ENCODE measurements at regions not wholly inside any gene's neighbourhood (a gene's known extent, or its start where the extent isn't known, plus 50 kb on each side); places are given as distances from the start of the nearest gene placed in this dataset.

GRCh38 chr5:164020116-164020515 lies 514.7 kb downstream of the MAT2B start:
- in situ Hi-C loops (cut with MboI), result loop anchor here (25.0 kb wide), 1 partner anchor 1192 kb away; no protein-coding TSS in a partner anchor
- Histone ChIP-seq H3K27me3 (replicated peaks in 1 of 2; ENCODE audit: control insufficient read depth in 2 of 2, insufficient read depth in 2 of 2, low read length in 1 of 2) (no peaks in the 10 kb centered on the region), H2AFZ (ENCODE audit: control insufficient read depth, low read depth, low read length) (no peak overlapping the region), H3K4me1 (ENCODE audit: control insufficient read depth, insufficient read depth, low read length) (no peaks in the 10 kb centered on the region), H3K4me3 (no peak overlapping the region), H3K79me2 (ENCODE audit: control insufficient read depth, insufficient read depth, low read length) (no peaks in the 10 kb centered on the region), H3K27ac (ENCODE audit: control insufficient read depth, insufficient read depth) (no peak overlapping the region), H4K20me1 (ENCODE audit: control insufficient read depth, insufficient read depth) (no peaks in the 10 kb centered on the region), H3K4me2 (ENCODE audit: control insufficient read depth, insufficient read depth) (no peak overlapping the region), H3K9ac (ENCODE audit: control insufficient read depth, insufficient read depth, low read length) (no peak overlapping the region), H3K36me3 (ENCODE audit: control insufficient read depth in 2 of 2, insufficient read depth in 2 of 2, low read length in 1 of 2) (no peaks in the 10 kb centered on the region), H3K9me3 (replicated peaks; ENCODE audit: control insufficient read depth, insufficient read depth, low read length) (no peaks in the 10 kb centered on the region)
- TF ChIP-seq TAF1 (IDR thresholded peaks at IDR 0.05; ENCODE audit: borderline replicate concordance, low read depth, low read length), result no peak
- TF ChIP-seq HDAC6 (IDR thresholded peaks at IDR 0.05; ENCODE audit: unreplicated experiment), result no peak
- TF ChIP-seq CREM (IDR thresholded peaks at IDR 0.05; ENCODE audit: low read depth), result no peak
- TF ChIP-seq, protein P1, sequence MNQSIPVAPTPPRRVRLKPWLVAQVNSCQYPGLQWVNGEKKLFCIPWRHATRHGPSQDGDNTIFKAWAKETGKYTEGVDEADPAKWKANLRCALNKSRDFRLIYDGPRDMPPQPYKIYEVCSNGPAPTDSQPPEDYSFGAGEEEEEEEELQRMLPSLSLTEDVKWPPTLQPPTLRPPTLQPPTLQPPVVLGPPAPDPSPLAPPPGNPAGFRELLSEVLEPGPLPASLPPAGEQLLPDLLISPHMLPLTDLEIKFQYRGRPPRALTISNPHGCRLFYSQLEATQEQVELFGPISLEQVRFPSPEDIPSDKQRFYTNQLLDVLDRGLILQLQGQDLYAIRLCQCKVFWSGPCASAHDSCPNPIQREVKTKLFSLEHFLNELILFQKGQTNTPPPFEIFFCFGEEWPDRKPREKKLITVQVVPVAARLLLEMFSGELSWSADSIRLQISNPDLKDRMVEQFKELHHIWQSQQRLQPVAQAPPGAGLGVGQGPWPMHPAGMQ (IDR thresholded peaks at IDR 0.05; ENCODE audit: borderline replicate concordance), result no peak
- no peak for TF ChIP-seq GATAD2B (conservative IDR thresholded peaks at IDR 0.05; ENCODE audit: low read depth)
- no peak for TF ChIP-seq ZBTB33 (IDR thresholded peaks at IDR 0.05)
- TF ChIP-seq BRCA1 (IDR thresholded peaks at IDR 0.05; ENCODE audit: low read depth, low read length), result no peak
- no peak for TF ChIP-seq EED (IDR thresholded peaks at IDR 0.05; ENCODE audit: low read depth)
- no peak for TF ChIP-seq SUZ12 (IDR thresholded peaks at IDR 0.05; ENCODE audit: unreplicated experiment)
- no peak for TF ChIP-seq LARP7 (IDR thresholded peaks at IDR 0.05)
- no peak for TF ChIP-seq SMARCA5 (IDR thresholded peaks at IDR 0.05)
- TF ChIP-seq, protein P2, sequence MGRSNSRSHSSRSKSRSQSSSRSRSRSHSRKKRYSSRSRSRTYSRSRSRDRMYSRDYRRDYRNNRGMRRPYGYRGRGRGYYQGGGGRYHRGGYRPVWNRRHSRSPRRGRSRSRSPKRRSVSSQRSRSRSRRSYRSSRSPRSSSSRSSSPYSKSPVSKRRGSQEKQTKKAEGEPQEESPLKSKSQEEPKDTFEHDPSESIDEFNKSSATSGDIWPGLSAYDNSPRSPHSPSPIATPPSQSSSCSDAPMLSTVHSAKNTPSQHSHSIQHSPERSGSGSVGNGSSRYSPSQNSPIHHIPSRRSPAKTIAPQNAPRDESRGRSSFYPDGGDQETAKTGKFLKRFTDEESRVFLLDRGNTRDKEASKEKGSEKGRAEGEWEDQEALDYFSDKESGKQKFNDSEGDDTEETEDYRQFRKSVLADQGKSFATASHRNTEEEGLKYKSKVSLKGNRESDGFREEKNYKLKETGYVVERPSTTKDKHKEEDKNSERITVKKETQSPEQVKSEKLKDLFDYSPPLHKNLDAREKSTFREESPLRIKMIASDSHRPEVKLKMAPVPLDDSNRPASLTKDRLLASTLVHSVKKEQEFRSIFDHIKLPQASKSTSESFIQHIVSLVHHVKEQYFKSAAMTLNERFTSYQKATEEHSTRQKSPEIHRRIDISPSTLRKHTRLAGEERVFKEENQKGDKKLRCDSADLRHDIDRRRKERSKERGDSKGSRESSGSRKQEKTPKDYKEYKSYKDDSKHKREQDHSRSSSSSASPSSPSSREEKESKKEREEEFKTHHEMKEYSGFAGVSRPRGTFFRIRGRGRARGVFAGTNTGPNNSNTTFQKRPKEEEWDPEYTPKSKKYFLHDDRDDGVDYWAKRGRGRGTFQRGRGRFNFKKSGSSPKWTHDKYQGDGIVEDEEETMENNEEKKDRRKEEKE (IDR thresholded peaks at IDR 0.05), result no peak
- TF ChIP-seq SUPT20H (IDR thresholded peaks at IDR 0.05; ENCODE audit: borderline replicate concordance, control insufficient read depth, low read depth, low read length), result no peak
- no peak for TF ChIP-seq SIX5 (IDR thresholded peaks at IDR 0.05; ENCODE audit: low read depth, low read length, severe bottlenecking)
- intact Hi-C loops (cut with micrococcal nuclease; ENCODE audit: unreplicated experiment), result no loop called here
- POLR2A ChIA-PET, result no interaction called here
- 34% methylated on average over 7 of the region's 7 CpGs for WGBS (ENCODE audit: insufficient coverage, insufficient replicate concordance, low lambda C conversion rate, missing lambda C conversion rate)
- FAIRE-seq, result no peak
- SMC1A ChIA-PET (ENCODE audit: uncharacterized antibody, unreplicated experiment), result interaction anchor here (0.6 to 1.6 kb wide), 5 partner anchors 19 to 933 kb away, joined by 3 to 4 read pairs (median 3); no protein-coding TSS in a partner anchor
- CTCF ChIA-PET, result interaction anchor here (1.2 to 1.8 kb wide), 2 partner anchors 456 to 484 kb away, joined by 5 read pairs; no protein-coding TSS in a partner anchor
- DNase-seq (ENCODE audit: low read depth, low spot score), result no peak
- no peak for ATAC-seq
- RAD21 ChIA-PET (ENCODE audit: unreplicated experiment), result no interaction called here
- no TSS peak for BruUV-seq (replicated peaks)

Measured in GM12878 (cell line).